Chondrocyte (in vitro differentiated cells): ENCODE measurements at regions not wholly inside any gene's neighbourhood (a gene's known extent, or its start where the extent isn't known, plus 50 kb on each side); places are given as distances from the start of the nearest gene placed in this dataset.
"Not testable (repeated sequence)": the region's sequence is repeated elsewhere in the genome, so short reads cannot be mapped to it uniquely, and the experiment has no call there.

Source experiments
- DNase-seq: peaks from one replicate; pipeline ENCODE4 v3.0.0; 2021; ENCODE audit warnings: mixed read lengths, low spot score
- H3K27ac Mint-ChIP-seq: one replicate; pipeline ENCODE4 v1.8.0; 2021; ENCODE audit warnings: mild to moderate bottlenecking, moderate library complexity, mixed read lengths; ENCODE audit not compliant: unreplicated experiment
- H3K27me3 Mint-ChIP-seq: 2 replicates; pipeline ENCODE4 v1.8.0; 2021; ENCODE audit warnings: low read depth, mixed read lengths
- H3K36me3 Mint-ChIP-seq: 2 replicates; pipeline ENCODE4 v1.8.0; 2021; ENCODE audit warnings: low read depth, mixed read lengths
- H3K4me1 Mint-ChIP-seq: 2 replicates; pipeline ENCODE4 v1.8.0; 2021; ENCODE audit warnings: low read depth, mild to moderate bottlenecking, mixed read lengths
- H3K4me3 Mint-ChIP-seq: one replicate; pipeline ENCODE4 v1.8.0; 2021; ENCODE audit warnings: mild to moderate bottlenecking, moderate library complexity, mixed read lengths; ENCODE audit not compliant: unreplicated experiment
- H3K9me3 Mint-ChIP-seq: 2 replicates; pipeline ENCODE4 v1.8.0; 2021; ENCODE audit warnings: low read depth, mixed read lengths
- CTCF ChIP-seq: fragments of 200-600 bp; sonication (generic); IDR thresholded peaks from 2 replicates; pipeline ENCODE4 v1.5.0; 2021; ENCODE audit warnings: antibody characterized with exemption, mild to moderate bottlenecking, moderate library complexity

DNA sequence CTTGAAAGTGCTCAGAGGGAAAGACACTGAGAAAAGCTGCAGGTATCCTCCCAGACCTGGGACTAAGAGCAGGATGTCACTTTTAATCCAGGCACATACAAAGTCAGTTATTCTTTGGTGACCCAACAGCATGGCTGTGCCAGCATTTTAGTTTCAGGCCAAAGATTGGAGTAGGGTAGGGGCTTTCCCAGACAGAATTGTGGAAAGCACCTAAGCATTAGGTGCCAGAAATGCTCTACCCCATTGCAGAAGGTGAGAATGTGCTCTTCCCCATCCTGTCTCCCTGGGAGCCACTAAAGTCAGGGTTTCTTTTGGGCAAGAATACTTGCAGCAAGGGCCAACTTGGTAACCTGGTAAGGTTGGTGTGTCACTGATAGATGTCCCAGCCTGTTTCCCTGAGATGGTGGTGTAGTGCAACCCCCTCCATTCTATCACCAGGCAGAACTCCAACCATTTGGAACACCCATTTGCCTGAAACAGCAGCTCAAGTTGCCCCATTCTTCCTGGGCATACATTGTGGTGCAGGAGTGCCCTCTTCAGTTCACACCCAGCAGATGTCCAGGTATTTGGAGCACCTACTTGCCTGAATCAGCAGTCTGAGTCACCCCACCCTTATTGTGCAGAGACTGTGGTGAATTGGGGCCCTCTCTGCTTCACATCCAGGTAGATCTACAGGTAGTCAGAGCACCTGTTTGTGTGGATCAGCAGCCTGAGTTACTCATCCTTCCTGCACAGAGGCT, 183.5 kb downstream of the ZC4H2 start:
- no peaks in the 10 kb centered on the region for H3K4me1 Mint-ChIP-seq
- no peak overlapping the region for H3K27ac Mint-ChIP-seq
- TF ChIP-seq CTCF, result no peak
- H3K27me3 Mint-ChIP-seq, result no peaks in the 10 kb centered on the region
- peaks cover 71% of the 10 kb centered on the region for H3K9me3 Mint-ChIP-seq
- H3K4me3 Mint-ChIP-seq, result no peak overlapping the region
- no peaks in the 10 kb centered on the region for H3K36me3 Mint-ChIP-seq
- DNase-seq, result no peak

- H3K4me3 Mint-ChIP-seq, result no peak overlapping the region
- no peak for DNase-seq
- no peaks in the 10 kb centered on the region for H3K36me3 Mint-ChIP-seq
- H3K4me1 Mint-ChIP-seq, result no peaks in the 10 kb centered on the region
- H3K27ac Mint-ChIP-seq, result no peak overlapping the region
- peaks cover 49% of the 10 kb centered on the region for H3K9me3 Mint-ChIP-seq
- H3K27me3 Mint-ChIP-seq, result no peaks in the 10 kb centered on the region
- no peak for TF ChIP-seq CTCF
These were observed 193.3 kb downstream of the ZC4H2 start for GRCh38 chrX:64782923-64783322.

- no peak for TF ChIP-seq CTCF
- no peak for DNase-seq
- H3K27me3 Mint-ChIP-seq, result no peaks in the 10 kb centered on the region
- H3K4me1 Mint-ChIP-seq, result no peaks in the 10 kb centered on the region
- H3K4me3 Mint-ChIP-seq, result no peak overlapping the region
- H3K36me3 Mint-ChIP-seq, result no peaks in the 10 kb centered on the region
- no peak overlapping the region for H3K27ac Mint-ChIP-seq
- H3K9me3 Mint-ChIP-seq, result peaks cover 54% of the 10 kb centered on the region
These were observed 218.2 kb downstream of the ZC4H2 start for GRCh38 chrX:64758047-64758446.

GRCh38 chrX:64739792-64740378, 236.4 kb downstream of the ZC4H2 start:
- H3K27me3 Mint-ChIP-seq, result no peaks in the 10 kb centered on the region

DNA sequence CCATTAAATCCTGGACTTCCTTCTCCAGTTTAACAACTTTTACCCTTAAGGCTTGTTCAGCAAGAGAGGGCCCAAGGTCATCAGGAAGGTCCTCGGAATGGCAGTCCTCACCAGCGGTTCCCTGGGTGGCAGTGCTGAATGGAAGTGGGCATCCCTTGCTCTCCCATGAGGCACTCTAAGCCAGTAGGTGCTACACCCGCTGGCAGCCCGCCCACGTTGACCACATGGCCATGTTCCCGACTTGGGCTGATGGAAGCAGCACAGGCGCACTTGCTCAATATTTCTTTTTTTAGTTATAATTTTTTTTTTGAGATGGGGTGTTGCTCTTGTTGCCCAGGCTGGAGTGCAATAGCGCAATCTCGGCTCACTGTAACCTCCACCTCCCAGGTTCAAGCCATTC, 277.9 kb downstream of the ZC4H2 start:
- H3K27ac Mint-ChIP-seq, result no peak overlapping the region
- peaks cover 62% of the 10 kb centered on the region for H3K9me3 Mint-ChIP-seq
- H3K4me1 Mint-ChIP-seq, result no peaks in the 10 kb centered on the region
- TF ChIP-seq CTCF, result no peak
- H3K36me3 Mint-ChIP-seq, result no peaks in the 10 kb centered on the region
- DNase-seq, result no peak
- H3K27me3 Mint-ChIP-seq, result no peaks in the 10 kb centered on the region
- no peak overlapping the region for H3K4me3 Mint-ChIP-seq

More at GRCh38 chrX:64739792-64740378, 236.4 kb downstream of the ZC4H2 start:
- DNase-seq, result no peak
- no peaks in the 10 kb centered on the region for H3K36me3 Mint-ChIP-seq
- peaks cover 33% of the 10 kb centered on the region for H3K9me3 Mint-ChIP-seq
- no peak overlapping the region for H3K4me3 Mint-ChIP-seq
- H3K27ac Mint-ChIP-seq, result no peak overlapping the region
- H3K4me1 Mint-ChIP-seq, result no peaks in the 10 kb centered on the region
- no peak for TF ChIP-seq CTCF

- DNase-seq, H3K4me1 Mint-ChIP-seq, H3K36me3 Mint-ChIP-seq, H3K27ac Mint-ChIP-seq, H3K27me3 Mint-ChIP-seq, H3K4me3 Mint-ChIP-seq: not testable (repeated sequence)
- peaks cover 54% of the 10 kb centered on the region for H3K9me3 Mint-ChIP-seq
These were observed 280.9 kb downstream of the ZC4H2 start for GRCh38 chrX:64695372-64695771.
